Mesothelial cell of epicardium (in vitro differentiated cells): ENCODE measurements at regions not wholly inside any gene's neighbourhood (a gene's known extent, or its start where the extent isn't known, plus 50 kb on each side); places are given as distances from the start of the nearest gene placed in this dataset.
"Not testable (repeated sequence)": the region's sequence is repeated elsewhere in the genome, so short reads cannot be mapped to it uniquely, and the experiment has no call there.

Experiments used
- DNase-seq, 2 experiments: peaks; one replicate each; pipeline ENCODE4 v3.0.0; 2021; ENCODE audit warnings: low spot score in 2 of 2; ENCODE audit not compliant: unreplicated experiment in 2 of 2
- H3K27ac Mint-ChIP-seq: 2 replicates; pipeline ENCODE4 v1.8.0; 2021; ENCODE audit warnings: mixed read lengths
- H3K27me3 Mint-ChIP-seq: 2 replicates; pipeline ENCODE4 v1.8.0; 2021; ENCODE audit warnings: low read depth, mixed read lengths
- H3K36me3 Mint-ChIP-seq: 2 replicates; pipeline ENCODE4 v1.8.0; 2021; ENCODE audit warnings: mixed read lengths
- H3K4me1 Mint-ChIP-seq: 2 replicates; pipeline ENCODE4 v1.8.0; 2021; ENCODE audit warnings: mixed read lengths
- H3K4me3 Mint-ChIP-seq: 2 replicates; pipeline ENCODE4 v1.8.0; 2021; ENCODE audit warnings: mild to moderate bottlenecking, moderate library complexity, mixed read lengths
- H3K9me3 Mint-ChIP-seq: 2 replicates; pipeline ENCODE4 v1.8.0; 2021; ENCODE audit warnings: mixed read lengths
- TF ChIP-seq, protein P1 (sequence below): fragments of 200-600 bp; sonication (generic); IDR thresholded peaks from one replicate; pipeline ENCODE4 v1.5.0; 2021; ENCODE audit warnings: antibody characterized with exemption; ENCODE audit not compliant: unreplicated experiment

GRCh38 chr12:20144341-20144740, 224.0 kb upstream of the PDE3A start:
- no peaks in the 10 kb centered on the region for H3K4me1 Mint-ChIP-seq
- H3K4me3 Mint-ChIP-seq: no peak overlapping the region
- TF ChIP-seq, protein P1, sequence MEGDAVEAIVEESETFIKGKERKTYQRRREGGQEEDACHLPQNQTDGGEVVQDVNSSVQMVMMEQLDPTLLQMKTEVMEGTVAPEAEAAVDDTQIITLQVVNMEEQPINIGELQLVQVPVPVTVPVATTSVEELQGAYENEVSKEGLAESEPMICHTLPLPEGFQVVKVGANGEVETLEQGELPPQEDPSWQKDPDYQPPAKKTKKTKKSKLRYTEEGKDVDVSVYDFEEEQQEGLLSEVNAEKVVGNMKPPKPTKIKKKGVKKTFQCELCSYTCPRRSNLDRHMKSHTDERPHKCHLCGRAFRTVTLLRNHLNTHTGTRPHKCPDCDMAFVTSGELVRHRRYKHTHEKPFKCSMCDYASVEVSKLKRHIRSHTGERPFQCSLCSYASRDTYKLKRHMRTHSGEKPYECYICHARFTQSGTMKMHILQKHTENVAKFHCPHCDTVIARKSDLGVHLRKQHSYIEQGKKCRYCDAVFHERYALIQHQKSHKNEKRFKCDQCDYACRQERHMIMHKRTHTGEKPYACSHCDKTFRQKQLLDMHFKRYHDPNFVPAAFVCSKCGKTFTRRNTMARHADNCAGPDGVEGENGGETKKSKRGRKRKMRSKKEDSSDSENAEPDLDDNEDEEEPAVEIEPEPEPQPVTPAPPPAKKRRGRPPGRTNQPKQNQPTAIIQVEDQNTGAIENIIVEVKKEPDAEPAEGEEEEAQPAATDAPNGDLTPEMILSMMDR: no peak

GRCh38 chr12:20148241-20148640, 220.1 kb upstream of the PDE3A start:
- H3K27me3 Mint-ChIP-seq: no peaks in the 10 kb centered on the region
- H3K4me1 Mint-ChIP-seq: no peaks in the 10 kb centered on the region
- no peak overlapping the region for H3K27ac Mint-ChIP-seq
- H3K36me3 Mint-ChIP-seq: no peaks in the 10 kb centered on the region
- DNase-seq: no peak
- TF ChIP-seq, protein P1: no peak
- peaks cover 8% of the 10 kb centered on the region for H3K9me3 Mint-ChIP-seq
- H3K4me3 Mint-ChIP-seq: no peak overlapping the region

More at GRCh38 chr12:20144341-20144740, 224.0 kb upstream of the PDE3A start:
- DNase-seq: no peak
- no peaks in the 10 kb centered on the region for H3K27me3 Mint-ChIP-seq
- H3K36me3 Mint-ChIP-seq: no peaks in the 10 kb centered on the region
- peaks cover 8% of the 10 kb centered on the region for H3K9me3 Mint-ChIP-seq
- H3K27ac Mint-ChIP-seq: no peak overlapping the region

DNA sequence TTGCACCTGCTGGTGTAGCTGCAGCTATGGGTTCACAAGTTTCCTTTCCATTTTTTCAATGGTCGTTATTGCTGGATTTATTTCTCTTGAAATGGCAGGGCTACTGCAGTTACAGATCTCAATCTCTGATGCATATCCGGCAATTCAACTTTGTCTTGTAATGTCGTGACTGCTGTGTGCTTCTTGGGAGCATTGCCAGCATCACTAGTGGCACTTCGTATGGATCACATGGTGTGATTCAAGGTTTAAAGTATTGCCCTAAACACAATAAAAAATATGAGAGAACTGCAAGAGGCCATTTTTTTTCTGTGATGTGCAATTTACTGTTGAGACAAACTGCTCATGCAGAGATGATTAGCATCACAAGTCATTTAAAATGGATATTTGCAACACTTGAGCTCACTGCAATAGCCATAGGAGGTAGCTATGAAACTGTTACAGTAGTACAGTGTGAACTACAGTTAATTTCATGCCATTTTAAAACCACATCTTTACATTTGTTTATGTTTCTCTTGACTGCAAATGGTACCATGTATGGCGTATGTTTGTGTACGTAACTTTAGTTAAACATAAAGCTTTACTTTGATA, 217.4 kb upstream of the PDE3A start:
- Mint-ChIP-seq H3K4me3 (no peak overlapping the region), H3K36me3 (no peaks in the 10 kb centered on the region), H3K4me1 (no peaks in the 10 kb centered on the region), H3K27ac (no peak overlapping the region), H3K27me3 (no peaks in the 10 kb centered on the region), H3K9me3 (peaks cover 8% of the 10 kb centered on the region)
- TF ChIP-seq, protein P1: no peak
- DNase-seq: no peak

GRCh38 chr12:20154052-20154451, 214.3 kb upstream of the PDE3A start:
- Mint-ChIP-seq H3K36me3 (no peaks in the 10 kb centered on the region), H3K27me3 (no peaks in the 10 kb centered on the region), H3K9me3 (peaks cover 2% of the 10 kb centered on the region), H3K4me3 (no peak overlapping the region), H3K27ac (no peak overlapping the region), H3K4me1 (no peaks in the 10 kb centered on the region)
- TF ChIP-seq, protein P1: no peak
- no peak for DNase-seq

- TF ChIP-seq, protein P1: no peak
- Mint-ChIP-seq H3K36me3 (no peaks in the 10 kb centered on the region), H3K27me3 (no peaks in the 10 kb centered on the region), H3K27ac (no peak overlapping the region), H3K4me3 (no peak overlapping the region), H3K9me3 (no peaks in the 10 kb centered on the region), H3K4me1 (no peaks in the 10 kb centered on the region)
- DNase-seq: no peak
Measured at GRCh38 chr12:20155374-20155773, 213.0 kb upstream of the PDE3A start.

- not testable (repeated sequence) for DNase-seq, H3K36me3 Mint-ChIP-seq, H3K9me3 Mint-ChIP-seq, H3K4me3 Mint-ChIP-seq, H3K4me1 Mint-ChIP-seq, H3K27ac Mint-ChIP-seq, H3K27me3 Mint-ChIP-seq
Measured at GRCh38 chr12:20160899-20161298, 207.4 kb upstream of the PDE3A start.
